ENCODE measurements at regions not wholly inside any gene's neighbourhood (a gene's known extent, or its start where the extent isn't known, plus 50 kb on each side); places are given as distances from the start of the nearest gene placed in this dataset.

DNA sequence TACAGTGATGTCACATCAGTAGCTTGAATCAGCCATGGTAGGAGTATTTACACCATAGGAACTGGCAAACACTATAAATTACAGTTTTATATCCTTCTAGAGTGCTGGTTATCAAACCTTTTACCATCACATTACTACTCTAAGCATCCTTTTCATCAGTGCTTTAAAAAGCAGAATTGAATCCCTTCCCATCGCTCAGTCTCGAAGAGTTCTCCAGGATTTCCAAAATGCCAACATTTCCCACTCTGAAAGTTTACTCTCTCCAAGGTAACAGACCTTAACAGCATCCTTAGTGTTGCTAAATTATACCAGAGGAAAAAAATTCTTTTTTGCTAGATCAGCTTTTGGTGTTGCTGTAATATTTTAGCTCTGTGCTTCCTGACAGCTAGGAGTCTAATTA, 209.4 kb upstream of the USP15 start:
- TF ChIP-seq, protein P1, sequence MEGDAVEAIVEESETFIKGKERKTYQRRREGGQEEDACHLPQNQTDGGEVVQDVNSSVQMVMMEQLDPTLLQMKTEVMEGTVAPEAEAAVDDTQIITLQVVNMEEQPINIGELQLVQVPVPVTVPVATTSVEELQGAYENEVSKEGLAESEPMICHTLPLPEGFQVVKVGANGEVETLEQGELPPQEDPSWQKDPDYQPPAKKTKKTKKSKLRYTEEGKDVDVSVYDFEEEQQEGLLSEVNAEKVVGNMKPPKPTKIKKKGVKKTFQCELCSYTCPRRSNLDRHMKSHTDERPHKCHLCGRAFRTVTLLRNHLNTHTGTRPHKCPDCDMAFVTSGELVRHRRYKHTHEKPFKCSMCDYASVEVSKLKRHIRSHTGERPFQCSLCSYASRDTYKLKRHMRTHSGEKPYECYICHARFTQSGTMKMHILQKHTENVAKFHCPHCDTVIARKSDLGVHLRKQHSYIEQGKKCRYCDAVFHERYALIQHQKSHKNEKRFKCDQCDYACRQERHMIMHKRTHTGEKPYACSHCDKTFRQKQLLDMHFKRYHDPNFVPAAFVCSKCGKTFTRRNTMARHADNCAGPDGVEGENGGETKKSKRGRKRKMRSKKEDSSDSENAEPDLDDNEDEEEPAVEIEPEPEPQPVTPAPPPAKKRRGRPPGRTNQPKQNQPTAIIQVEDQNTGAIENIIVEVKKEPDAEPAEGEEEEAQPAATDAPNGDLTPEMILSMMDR (IDR thresholded peaks at IDR 0.05; ENCODE audit: poor library complexity), result no peak
- TF ChIP-seq EZH2phosphoT487 (IDR thresholded peaks at IDR 0.05; ENCODE audit: low read depth, severe bottlenecking, unreplicated experiment) (no peak), EZH2 (IDR thresholded peaks at IDR 0.05; ENCODE audit: borderline replicate concordance) (no peak)

Measured in hepatocyte (in vitro differentiated cells).